HT-29 (cell line): ENCODE measurements at regions not wholly inside any gene's neighbourhood (a gene's known extent, or its start where the extent isn't known, plus 50 kb on each side); places are given as distances from the start of the nearest gene placed in this dataset.
"Not testable (repeated sequence)": the region's sequence is repeated elsewhere in the genome, so short reads cannot be mapped to it uniquely, and the experiment has no call there.

Source experiments
- DNase-seq: peaks from one replicate; pipeline ENCODE4 v3.0.0-alpha.2; 2015; ENCODE audit warnings: low spot score

DNA sequence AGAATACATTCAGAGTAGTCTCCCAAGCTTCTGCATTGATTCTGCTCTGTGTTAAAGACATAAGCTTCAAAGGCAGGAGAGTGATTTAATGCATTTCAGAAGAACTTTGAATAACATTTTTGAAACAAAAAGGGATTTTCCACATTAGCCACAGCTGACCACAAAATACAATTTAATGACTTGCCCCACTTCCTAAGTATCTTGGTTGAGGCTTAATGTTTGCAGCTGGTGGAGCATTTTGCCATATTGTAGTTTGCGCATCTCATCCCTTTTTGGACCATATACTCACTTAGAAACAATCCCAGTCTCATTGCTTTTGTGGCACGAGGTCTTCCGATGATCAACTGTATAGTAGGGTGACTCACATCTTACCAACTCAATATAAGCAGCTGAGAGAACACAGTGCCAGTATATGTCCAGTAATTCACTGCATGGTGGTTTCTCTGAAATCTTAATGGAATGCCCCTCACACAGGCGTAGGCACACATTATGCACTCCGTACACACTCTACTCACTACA lies 455.8 kb upstream of the PTGER4 start:
- DNase-seq: no peak

DNA sequence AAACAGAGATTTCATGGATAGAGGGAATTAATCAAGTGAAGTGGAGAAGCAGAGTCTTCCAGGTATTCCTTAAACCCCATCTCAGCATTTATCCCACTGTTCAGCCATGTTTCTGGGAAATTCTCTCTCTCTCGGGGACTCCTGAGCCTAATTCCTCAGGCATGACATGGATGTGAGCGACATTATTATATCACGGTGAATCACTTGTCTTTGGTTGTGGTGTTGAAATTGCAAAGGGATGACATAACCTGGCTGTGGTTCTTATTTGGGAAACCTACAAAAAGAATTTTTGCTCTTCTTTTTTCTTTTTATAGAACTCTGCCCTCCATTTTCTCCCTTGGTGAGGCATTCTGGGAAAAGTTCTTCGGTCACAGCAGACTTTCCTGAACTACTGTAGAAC lies 457.9 kb upstream of the PTGER4 start:
- no peak for DNase-seq

DNA sequence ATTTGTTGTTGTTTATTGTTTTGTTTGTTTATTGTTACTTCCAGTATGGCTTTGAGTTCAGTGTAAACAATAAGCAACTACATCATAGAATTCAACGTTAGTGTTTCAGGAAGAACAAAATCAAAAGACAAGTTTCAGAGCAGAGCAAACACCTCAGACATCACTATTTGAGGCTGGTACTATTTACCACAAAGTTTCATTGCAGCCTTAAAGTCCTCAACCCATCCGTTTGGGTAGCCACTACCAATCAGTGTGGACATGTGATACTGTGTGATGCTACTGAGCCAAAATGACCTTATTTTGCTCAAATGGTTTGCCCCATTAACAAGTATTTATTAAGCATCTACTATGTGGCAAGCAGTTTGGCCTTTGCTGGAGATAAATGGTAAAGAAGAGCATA lies 458.5 kb upstream of the PTGER4 start:
- DNase-seq: no peak

DNA sequence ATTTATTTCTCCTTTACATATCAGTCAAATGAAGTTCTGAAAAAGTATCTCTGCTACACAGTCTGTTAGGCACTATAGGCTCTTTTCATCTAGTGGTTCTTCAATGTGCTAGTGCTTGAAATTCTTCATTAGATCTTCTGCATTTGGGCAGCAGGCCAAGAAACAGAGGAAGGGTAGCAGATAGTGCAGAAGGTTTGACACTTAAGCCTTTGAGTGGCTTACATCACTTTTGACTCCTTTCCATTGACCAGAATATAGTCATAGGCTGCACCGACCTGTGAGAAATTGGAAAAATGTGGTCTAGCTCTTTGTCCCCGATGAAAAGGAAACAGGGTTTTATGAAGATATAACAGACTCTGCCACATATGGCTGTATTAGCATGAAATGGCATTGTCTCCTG lies 459.5 kb upstream of the PTGER4 start:
- no peak for DNase-seq

DNA sequence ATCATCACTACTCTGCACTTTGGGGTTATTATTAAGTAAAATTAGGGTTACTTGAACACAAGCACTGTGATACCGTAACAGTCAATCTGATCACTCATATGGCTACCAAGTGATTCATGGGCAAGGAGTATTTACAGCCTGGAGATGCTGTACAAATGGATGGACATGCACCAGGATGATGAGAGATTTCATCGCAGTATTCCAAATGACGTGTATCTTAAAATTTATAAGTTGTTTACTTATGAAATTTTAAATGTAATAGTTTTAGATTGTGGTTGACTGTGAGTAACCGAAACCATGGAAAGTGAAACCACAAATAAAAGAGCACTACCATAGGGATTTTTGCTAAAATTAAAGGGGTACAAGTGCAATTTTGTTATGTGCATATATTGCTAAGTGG lies 462.2 kb upstream of the PTGER4 start:
- no peak for DNase-seq

DNA sequence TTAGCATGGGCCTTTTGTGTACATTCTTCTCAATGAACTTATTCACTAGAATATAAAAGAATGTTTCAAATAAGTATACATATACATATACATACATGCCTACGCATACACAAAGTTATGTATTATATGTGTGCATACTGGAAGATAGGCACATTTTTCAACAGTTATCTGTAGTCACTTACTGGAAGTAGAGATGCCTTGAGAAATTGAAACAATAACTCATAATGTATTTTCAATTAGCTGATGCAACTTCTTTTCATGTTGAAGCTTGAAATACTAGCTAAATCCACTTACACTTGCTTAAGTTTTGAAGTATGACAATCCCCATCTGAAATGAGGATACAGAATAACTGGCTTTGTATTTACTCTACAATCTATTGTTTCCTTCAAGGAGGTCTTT lies 469.0 kb upstream of the PTGER4 start:
- no peak for DNase-seq

DNA sequence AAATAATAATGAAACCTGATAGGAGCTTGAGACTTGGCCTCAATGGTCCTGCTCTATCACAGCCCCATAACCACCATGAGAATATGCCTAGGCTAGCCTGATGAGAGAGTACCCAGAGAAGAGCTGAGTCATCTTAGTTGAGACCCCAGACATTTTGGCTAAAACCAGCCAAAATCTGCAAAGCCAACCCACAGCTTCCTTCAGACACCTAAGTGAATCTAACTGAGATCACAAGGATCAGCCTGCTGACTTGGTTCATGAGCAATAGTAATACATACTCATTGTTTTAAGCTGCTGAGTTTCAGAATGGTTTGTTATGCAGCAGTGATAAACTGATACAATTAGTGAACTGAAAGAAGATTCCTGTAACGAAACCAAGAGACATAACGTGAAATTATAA lies 473.7 kb upstream of the PTGER4 start:
- no peak for DNase-seq

DNA sequence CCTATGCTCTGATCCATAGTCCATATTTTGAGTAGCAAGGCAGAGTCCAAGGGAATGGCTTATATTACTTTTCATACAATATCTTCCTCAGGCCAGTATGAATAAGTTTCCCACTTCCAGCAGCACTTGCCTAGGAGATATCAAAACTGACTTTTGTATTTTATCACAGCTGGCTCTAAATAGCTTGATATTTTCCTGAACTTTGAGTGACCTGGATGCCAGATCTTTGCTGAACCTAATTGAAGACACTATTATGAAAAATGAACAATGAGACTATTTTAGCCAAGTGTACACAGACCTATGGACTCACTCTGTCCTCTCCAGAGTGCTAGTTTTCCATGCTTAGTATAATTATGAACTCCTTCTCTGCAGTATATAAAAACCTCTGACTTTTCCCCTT lies 475.6 kb upstream of the PTGER4 start:
- no peak for DNase-seq

DNA sequence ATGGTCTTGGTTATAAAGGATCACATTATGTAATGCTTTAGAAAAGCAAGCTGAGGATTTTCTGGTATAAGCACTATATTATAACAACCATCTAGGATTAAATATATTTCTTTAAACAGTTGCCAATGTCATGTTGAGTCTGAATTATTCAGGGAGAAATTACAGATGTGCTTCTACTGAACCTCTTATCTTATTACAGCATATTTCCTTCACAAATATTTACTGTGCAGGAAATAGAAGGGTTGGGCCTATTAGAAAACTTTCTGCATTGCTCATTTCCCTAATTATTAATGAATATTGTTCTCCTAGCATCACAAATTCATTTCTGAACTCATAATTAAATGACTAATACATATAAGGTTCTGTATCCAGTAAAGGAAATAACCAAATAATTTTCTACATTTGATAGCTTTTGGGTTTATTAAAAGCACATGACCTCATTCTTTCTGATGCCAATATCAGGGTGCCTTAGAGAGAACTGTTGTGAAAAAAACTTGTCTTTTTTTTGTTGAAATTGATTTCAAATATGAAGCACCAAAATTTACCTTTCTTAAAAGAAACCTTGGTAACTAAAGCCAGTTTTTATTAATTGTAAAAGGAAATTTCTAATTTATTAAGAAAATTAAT lies 476.8 kb upstream of the PTGER4 start:
- no peak for DNase-seq

DNA sequence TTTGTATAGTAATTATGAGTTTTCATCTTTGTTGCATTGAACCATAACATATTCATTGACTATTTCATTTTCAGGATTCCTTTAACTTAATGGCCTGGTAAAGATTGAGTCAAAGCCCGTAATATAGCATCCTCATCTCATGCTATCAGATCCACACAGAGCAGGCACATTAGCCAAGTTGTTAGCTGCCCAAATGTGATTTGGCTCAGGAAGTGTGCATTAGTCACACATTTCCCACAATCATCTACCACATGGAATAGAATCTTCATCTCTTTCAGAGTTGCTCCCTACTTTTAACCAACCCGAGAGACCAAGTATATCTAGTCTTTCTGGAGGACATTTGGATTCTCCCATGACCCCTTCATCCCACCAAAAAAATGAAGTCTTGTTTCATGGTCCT lies 481.0 kb upstream of the PTGER4 start:
- DNase-seq: no peak

DNA sequence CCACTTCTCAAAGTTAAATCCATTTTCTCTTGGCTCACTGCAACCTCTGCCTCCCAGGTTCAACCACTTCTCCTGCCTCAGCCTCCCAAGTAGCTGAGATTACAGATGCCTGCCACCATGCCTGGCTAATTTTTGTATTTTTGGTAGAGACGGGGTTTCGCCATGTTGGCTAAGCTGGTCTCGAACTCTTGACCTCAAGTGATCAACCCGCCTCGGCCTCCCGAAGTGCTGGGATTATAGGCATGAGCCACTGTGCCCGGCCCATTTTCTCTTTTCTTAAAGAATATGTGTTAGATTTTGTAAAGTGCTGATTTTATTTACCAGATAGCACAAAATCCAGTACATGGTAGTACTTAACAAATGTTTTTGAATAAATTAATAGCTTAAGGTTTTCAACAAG lies 484.1 kb upstream of the PTGER4 start:
- DNase-seq: not testable (repeated sequence)

DNA sequence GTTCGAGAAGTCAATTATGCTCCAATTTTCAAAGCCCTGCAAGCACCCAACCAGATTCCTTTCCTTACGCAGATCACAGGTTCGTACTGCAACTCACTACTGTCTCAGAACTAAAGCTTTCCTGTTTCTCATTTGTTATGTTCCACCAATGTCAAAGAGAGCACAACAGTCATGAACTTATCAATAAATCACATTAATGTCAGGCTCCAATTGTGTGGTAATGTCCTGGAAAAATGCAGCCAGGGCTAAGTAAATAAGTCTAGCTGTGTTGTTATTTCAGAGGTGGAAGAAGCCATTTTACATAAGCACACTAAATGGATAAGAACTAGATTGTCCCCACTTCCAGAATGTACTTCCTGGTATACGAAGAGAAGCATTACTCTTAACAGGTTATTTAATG lies 488.6 kb upstream of the PTGER4 start:
- no peak for DNase-seq

DNA sequence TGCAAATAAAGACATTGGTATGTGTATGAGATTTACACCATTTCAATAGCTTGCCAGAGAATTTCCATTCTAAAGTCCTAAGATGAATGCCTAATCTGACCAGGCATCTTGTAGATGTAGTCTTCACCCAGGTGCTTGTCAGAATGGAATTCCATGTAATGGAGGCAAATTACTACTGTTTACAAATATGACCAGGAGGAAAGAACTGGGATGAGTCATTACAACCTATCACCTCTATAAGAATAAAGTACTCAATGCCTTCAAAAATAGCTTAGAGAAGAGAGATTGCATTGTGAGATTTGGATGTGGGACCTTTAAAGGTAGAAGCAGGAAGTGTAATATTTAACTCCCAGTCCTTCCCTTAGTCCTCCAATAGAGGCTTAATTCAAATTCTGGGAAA lies 507.0 kb upstream of the PTGER4 start:
- DNase-seq: peak; percentile 73

DNA sequence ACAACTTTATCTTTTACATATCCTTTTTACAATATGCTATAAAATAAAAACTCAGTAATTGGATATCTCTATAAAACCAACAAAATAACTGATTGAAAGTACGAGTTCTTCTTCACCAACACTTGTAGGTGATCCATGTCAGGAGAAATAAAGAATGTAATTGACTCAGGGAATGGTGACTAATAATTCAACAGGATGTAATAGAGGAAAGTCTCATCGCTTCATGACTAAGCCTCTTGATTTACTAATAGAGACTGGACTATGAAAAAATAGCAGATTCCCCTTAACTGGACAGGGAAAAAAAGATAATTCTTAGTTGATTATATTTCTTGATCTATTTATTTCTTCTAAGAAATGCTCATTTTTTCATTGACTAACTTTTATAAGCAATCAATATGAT lies 507.7 kb upstream of the PTGER4 start:
- DNase-seq: no peak

DNA sequence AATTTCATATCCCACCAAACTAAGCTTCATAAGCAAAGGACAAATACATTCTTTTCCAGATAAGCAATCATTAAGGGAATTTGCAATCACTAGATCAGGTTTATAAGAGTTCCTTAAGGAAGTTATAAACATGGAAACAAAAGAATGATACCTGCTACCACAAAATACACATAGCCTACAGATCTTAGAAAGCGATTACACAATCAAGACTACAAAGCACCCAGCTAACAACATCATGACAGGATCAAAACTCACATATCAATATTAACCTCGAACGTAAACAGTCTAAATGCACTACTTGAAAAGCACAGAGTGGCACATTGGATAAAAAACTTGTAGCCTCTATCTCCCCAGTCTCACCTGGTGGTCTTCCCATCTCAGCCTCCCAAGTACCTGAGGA lies 512.4 kb upstream of the PTGER4 start:
- DNase-seq: no peak

DNA sequence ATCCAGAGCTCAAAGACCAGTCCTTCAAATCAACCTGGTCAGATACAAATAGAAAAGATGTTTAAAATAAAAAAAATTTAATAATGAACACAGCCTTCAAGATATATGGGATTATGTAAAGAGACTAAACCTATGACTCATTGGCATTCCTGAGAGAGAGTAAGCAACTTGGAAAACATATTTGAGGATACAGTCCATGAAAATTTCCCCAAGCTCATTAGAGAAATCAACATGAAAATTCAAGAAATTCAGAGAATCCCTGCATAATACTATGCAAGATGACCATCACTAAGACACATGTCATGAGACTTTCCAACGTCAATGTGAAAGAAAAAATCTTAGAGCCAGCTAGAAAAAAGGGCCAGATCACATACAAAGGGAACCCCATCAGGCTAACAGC lies 512.9 kb upstream of the PTGER4 start:
- DNase-seq: no peak

DNA sequence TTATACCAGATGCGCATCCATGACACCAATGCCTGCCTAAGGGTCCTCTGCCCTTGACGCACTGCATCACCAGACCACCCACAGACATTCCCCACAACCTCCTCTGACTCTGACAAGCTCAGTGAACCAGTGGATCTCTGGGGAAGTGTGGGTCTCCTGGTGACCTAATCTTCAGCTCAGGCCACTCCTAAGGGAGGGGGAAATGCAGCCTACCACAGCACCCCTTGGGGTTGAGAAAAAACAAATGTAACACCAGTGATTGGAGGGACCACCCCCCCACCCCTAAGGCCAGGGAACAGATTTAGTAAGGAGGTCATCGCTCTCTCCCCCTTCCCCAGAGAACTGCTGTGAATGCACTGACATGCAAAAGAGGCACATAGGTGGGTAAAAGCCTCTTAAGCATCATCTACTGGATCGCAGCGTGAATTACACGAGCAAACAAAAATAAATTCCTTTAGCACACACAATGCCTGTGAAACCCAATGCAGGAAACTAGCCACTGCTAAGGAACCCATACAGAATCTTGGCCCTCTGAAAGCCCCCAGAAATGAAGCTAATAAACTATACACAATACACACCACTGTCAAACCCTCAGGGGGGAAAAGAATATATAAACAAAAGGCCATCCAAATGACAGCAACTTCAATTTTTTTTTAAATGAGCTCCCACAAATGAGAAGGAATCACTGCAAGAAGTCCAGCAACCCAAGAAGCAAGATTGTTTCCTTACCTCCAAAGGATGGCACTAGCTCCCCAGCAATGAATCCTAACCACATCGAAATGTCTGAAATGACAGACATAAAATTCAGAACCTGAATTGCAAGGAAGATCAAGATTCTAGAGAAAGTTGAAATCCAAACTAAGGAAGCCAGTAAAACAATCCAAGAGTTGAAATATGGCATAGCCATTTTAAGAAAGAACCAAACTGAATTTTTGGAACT lies 513.7 kb upstream of the PTGER4 start:
- DNase-seq: no peak

DNA sequence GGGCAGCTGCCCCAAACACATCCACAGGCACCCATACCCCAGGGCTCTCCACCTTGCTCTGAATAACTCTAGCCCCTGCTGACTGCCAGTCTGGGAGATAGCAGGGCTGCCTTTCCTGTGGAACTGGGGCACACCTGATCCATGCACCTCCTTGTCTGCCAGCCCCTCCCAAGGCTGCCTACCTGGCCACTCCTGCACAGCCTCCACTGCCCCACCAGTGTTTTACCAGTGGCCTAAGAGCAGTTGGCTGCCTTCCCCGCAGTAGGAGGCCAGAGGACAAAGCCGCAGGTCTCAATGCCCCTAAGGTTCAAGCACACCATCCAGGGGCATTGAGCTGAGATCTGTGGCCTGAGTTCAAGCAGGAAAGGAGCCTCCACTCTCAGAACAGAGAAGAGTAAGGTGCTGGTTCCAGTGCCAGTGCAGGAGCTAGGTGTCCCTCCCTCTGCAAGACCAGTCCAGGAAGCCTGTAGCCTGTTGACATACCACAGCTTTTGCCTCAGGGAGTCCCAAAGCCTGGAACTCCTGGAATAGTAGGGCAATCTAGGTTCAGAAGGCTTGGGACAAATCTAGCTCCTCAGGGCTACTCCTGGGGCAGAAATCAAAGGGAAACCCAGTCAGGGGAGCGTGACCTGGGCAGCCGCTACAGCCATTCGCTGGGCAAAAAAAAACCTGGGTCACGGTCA lies 514.5 kb upstream of the PTGER4 start:
- no peak for DNase-seq

DNA sequence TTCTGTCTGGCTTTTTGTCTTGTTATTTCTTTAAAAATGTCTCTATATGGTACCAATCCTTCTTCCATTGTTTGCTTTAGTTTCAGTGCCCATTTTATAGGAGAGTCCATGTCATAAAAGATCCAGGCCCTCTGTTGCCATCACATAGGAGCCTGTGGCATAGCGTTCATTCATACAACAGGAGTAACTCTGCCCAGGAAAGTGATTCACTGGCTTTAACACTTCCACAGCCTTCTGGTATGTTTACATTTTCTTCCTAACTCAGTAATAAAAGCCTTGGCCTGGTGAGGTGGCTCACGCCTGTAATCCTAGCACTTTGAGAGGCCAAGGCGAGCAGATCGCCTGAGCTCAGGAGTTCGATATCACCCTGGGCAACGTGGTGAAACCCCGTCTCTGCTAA lies 519.3 kb upstream of the PTGER4 start:
- DNase-seq: no peak

DNA sequence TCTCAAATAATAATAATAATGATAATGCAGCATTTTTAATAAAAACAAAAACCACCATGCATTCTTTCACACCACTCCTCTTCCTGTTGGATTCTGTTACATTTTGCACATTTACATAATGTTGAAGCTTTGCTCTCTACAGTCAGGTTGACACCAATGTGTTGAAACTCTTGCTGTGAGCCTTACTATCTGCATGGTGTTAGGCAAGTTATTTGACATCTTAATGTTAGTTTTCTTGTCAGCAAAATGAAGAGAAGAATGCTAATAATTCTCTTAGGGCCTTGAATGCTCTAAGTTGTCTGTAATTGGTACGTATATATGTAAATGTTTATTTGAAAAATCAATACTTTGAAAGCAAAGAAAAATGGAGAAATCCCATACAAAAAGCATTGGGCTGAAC lies 525.5 kb upstream of the PTGER4 start:
- no peak for DNase-seq

DNA sequence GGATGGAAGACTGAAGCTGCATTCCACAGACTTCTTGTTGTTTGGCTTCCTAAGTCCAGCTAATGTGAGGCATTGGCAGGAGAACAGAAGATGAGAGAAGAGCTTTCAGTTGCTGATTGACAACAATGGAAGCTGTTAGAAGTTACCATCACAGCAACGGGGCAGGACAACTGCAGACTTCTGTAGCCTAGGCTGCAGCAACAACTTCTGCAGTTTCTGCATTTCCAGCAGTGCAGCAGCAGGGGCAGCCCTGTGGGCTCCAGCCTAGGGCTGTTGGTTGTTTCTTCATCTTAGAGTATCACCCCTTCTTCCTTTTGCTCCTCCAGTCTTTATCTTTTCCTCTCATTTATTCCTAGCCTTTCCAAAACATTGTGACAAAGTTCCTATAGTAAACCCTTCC lies 528.8 kb upstream of the PTGER4 start:
- no peak for DNase-seq

DNA sequence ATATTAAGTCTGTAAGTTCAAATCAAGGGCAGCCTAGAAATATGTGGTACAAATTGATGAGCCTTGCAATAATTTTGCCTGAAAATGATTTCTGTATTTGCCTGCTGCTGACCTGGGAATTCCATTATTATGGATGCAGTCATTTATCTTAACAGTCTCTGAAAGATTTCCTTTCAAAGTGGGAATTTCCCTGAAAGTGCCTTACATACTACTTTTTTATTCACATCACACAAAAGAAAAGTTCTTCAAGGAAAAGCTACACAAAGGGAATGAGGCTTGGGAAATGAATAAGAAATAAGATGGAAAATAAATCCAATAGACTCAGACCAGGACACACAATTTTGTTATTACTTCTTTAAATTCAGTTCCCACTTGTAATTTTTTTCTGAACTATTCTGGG lies 537.8 kb upstream of the PTGER4 start:
- no peak for DNase-seq

DNA sequence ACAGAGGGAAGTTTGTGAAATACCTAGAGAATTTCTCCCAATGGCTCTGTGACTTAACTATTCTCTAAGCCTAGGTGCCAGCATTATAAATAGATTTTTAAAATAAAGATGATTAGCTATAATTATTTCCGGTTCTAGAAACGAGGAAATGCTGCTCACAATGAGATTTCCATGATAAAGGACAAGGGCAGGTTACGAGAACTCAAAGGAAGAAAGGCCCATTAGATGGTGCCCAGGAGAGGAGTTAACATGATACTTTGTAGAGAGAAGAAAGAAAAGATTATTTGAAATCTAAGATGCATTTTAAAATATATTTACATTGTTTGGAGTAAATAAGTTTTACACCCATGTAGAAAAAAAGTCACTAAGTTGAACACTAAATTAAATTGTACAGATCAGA lies 538.3 kb upstream of the PTGER4 start:
- no peak for DNase-seq
